GM18873 (cell line): ENCODE measurements at regions not wholly inside any gene's neighbourhood (a gene's known extent, or its start where the extent isn't known, plus 50 kb on each side); places are given as distances from the start of the nearest gene placed in this dataset.
"Not testable (repeated sequence)": the region's sequence is repeated elsewhere in the genome, so short reads cannot be mapped to it uniquely, and the experiment has no call there.

ENCODE experiments used
- ATAC-seq: cut with Tn5 transposase; IDR thresholded peaks from one replicate; pipeline ENCODE4 v1.9.1; 2021; ENCODE audit warnings: mild to moderate bottlenecking, moderate library complexity, moderate number of reproducible peaks; ENCODE audit not compliant: unreplicated experiment, low FRiP score

GRCh38 chr1:31485166-31485565, 72.2 kb downstream of the SERINC2 start:
- ATAC-seq, result no peak

- no peak for ATAC-seq
Measured at GRCh38 chr1:31487143-31487542, 74.1 kb downstream of the SERINC2 start.

GRCh38 chr1:31487721-31488293, 74.8 kb downstream of the SERINC2 start:
- ATAC-seq, result no peak

GRCh38 chr1:31488528-31488927, 75.5 kb downstream of the SERINC2 start:
- no peak for ATAC-seq

- ATAC-seq, result not testable (repeated sequence)
Measured at GRCh38 chr1:31489575-31489974, 76.6 kb downstream of the SERINC2 start.

- not testable (repeated sequence) for ATAC-seq
Measured at GRCh38 chr1:31490596-31490995, 77.6 kb downstream of the SERINC2 start.

- not testable (repeated sequence) for ATAC-seq
Measured at GRCh38 chr1:31495351-31495750, 81.0 kb upstream of the TINAGL1 start.

- not testable (repeated sequence) for ATAC-seq
Measured at GRCh38 chr1:31495770-31496169, 80.5 kb upstream of the TINAGL1 start.

- ATAC-seq, result no peak
Measured at GRCh38 chr1:31497601-31498000, 78.7 kb upstream of the TINAGL1 start.

GRCh38 chr1:31498376-31499040, 77.8 kb upstream of the TINAGL1 start:
- no peak for ATAC-seq

- ATAC-seq, result no peak
Measured at GRCh38 chr1:31501505-31501904, 74.8 kb upstream of the TINAGL1 start.

GRCh38 chr1:31502253-31502652, 74.1 kb upstream of the TINAGL1 start:
- ATAC-seq, result no peak

GRCh38 chr1:31502926-31503511, 73.3 kb upstream of the TINAGL1 start:
- ATAC-seq, result no peak

GRCh38 chr1:31503570-31503969, 72.7 kb upstream of the TINAGL1 start:
- ATAC-seq, result no peak

- no peak for ATAC-seq
Measured at GRCh38 chr1:31504001-31504400, 72.3 kb upstream of the TINAGL1 start.

GRCh38 chr1:31505911-31506497, 70.3 kb upstream of the TINAGL1 start:
- ATAC-seq, result peak; percentile 64

GRCh38 chr1:31507221-31507620, 69.1 kb upstream of the TINAGL1 start:
- ATAC-seq, result no peak

GRCh38 chr1:31507676-31508530, 68.4 kb upstream of the TINAGL1 start:
- ATAC-seq, result no peak

- ATAC-seq, result no peak
Measured at GRCh38 chr1:31509124-31510072, 66.9 kb upstream of the TINAGL1 start.

- ATAC-seq, result no peak
Measured at GRCh38 chr1:31510304-31510703, 66.0 kb upstream of the TINAGL1 start.
